WTC11 (cell line): ENCODE measurements at regions not wholly inside any gene's neighbourhood (a gene's known extent, or its start where the extent isn't known, plus 50 kb on each side); places are given as distances from the start of the nearest gene placed in this dataset.
"Not testable (repeated sequence)": the region's sequence is repeated elsewhere in the genome, so short reads cannot be mapped to it uniquely, and the experiment has no call there.

Experiments
- ATAC-seq: fragments of 200-7000 bp; cut with Tn5 transposase; 2 replicates; pipeline ENCODE4 v1.10.0; 2021; ENCODE audit warnings: mild to moderate bottlenecking, moderate library complexity
- CTCF ChIA-PET: fragments of 300-600 bp; sonication (Branson Sonifier 250); formaldehyde crosslinking; loops from one replicate; lab custom pipeline; 2021; ENCODE audit warnings: antibody characterized with exemption; lab: Charles Lee
- POLR2A ChIA-PET: fragments of 350-600 bp; sonication (Branson Sonifier 250); formaldehyde crosslinking; loops from one replicate; lab custom pipeline; 2021; ENCODE audit warnings: antibody characterized with exemption; lab: Charles Lee
- DNase-seq: peaks from one replicate; pipeline ENCODE4 v3.0.0; 2021; ENCODE audit warnings: low spot score
- H3K27ac Mint-ChIP-seq: 2 replicates; pipeline ENCODE4 v1.8.0; 2021; ENCODE audit warnings: mixed read lengths
- H3K27me3 Mint-ChIP-seq: 2 replicates; pipeline ENCODE4 v1.8.0; 2021; ENCODE audit warnings: low read depth, mild to moderate bottlenecking, moderate library complexity, mixed read lengths
- H3K36me3 Mint-ChIP-seq: 2 replicates; pipeline ENCODE4 v1.8.0; 2021; ENCODE audit warnings: mixed read lengths
- H3K4me1 Mint-ChIP-seq: 2 replicates; pipeline ENCODE4 v1.8.0; 2022; ENCODE audit warnings: mixed read lengths
- H3K4me3 Mint-ChIP-seq: 2 replicates; pipeline ENCODE4 v1.8.0; 2021; ENCODE audit warnings: mild to moderate bottlenecking, moderate library complexity, mixed read lengths
- H3K9me3 Mint-ChIP-seq: 2 replicates; pipeline ENCODE4 v1.8.0; 2021; ENCODE audit warnings: mixed read lengths
- AR ChIP-seq: fragments of 250-450 bp; sonication (Bioruptor Pico); IDR thresholded peaks from 2 replicates; pipeline ENCODE4 v1.9.0; 2021; ENCODE audit warnings: mild to moderate bottlenecking
- ATF3 ChIP-seq: sonication (generic); formaldehyde crosslinking; conservative IDR thresholded peaks from 2 replicates; pipeline ENCODE4 v1.8.1; 2022; ENCODE audit warnings: mild to moderate bottlenecking, missing genetic modification reagents
- E2F1 ChIP-seq: sonication (generic); formaldehyde crosslinking; IDR thresholded peaks from 2 replicates; pipeline ENCODE4 v1.8.0; 2022; ENCODE audit warnings: mild to moderate bottlenecking, missing genetic modification reagents
- E2F4 ChIP-seq: sonication (generic); formaldehyde crosslinking; IDR thresholded peaks from 2 replicates; pipeline ENCODE4 v1.8.1; 2022; ENCODE audit warnings: low read depth, mild to moderate bottlenecking, moderate library complexity, missing genetic modification reagents, borderline replicate concordance
- FOXP1 ChIP-seq: sonication (generic); formaldehyde crosslinking; IDR thresholded peaks from 2 replicates; pipeline ENCODE4 v1.8.0; 2022; ENCODE audit warnings: missing genetic modification reagents, mild to moderate bottlenecking, moderate library complexity, borderline replicate concordance
- GABPB1 ChIP-seq: sonication (generic); formaldehyde crosslinking; IDR thresholded peaks from 2 replicates; pipeline ENCODE4 v1.8.1; 2023; ENCODE audit warnings: mild to moderate bottlenecking, missing genetic modification reagents
- GRHL2 ChIP-seq: fragments of 250-450 bp; sonication (Bioruptor Pico); IDR thresholded peaks from 2 replicates; pipeline ENCODE4 v1.8.0; 2022; ENCODE audit warnings: mild to moderate bottlenecking, moderate library complexity; ENCODE audit not compliant: insufficient replicate concordance, severe bottlenecking
- NR3C1 ChIP-seq: sonication (generic); formaldehyde crosslinking; conservative IDR thresholded peaks from 2 replicates; pipeline ENCODE4 v1.8.1; 2023; ENCODE audit warnings: low read depth, mild to moderate bottlenecking, missing genetic modification reagents
- OVOL2 ChIP-seq: fragments of 250-450 bp; sonication (Bioruptor Pico); IDR thresholded peaks from 2 replicates; pipeline ENCODE4 v1.9.0; 2021; ENCODE audit warnings: mild to moderate bottlenecking, borderline replicate concordance
- RELA ChIP-seq: sonication (generic); formaldehyde crosslinking; IDR thresholded peaks from 2 replicates; pipeline ENCODE4 v1.8.1; 2022; ENCODE audit warnings: missing genetic modification reagents, mild to moderate bottlenecking, borderline replicate concordance
- SMAD4 ChIP-seq: sonication (generic); formaldehyde crosslinking; IDR thresholded peaks from 2 replicates; pipeline ENCODE4 v1.8.0; 2022; ENCODE audit warnings: mild to moderate bottlenecking, missing genetic modification reagents
- ZNF121 ChIP-seq: sonication (generic); formaldehyde crosslinking; IDR thresholded peaks from 2 replicates; pipeline ENCODE4 v1.8.0; 2023; ENCODE audit warnings: missing genetic modification reagents
- ZNF396 ChIP-seq: fragments of 250-450 bp; sonication (Bioruptor Pico); IDR thresholded peaks from 2 replicates; pipeline ENCODE4 v1.8.0; 2021; ENCODE audit warnings: mild to moderate bottlenecking, moderate library complexity, borderline replicate concordance

GRCh38 chr9:27683181-27683580, 109.9 kb upstream of the C9orf72 start (continued):
- no peak for TF ChIP-seq GABPB1 (CRISPR knock-in tag)
- TF ChIP-seq E2F1 (CRISPR knock-in tag), result no peak
- no peak for TF ChIP-seq ZNF396 (CRISPR knock-in tag)
- no peak for TF ChIP-seq SMAD4
- TF ChIP-seq RELA (CRISPR knock-in tag), result no peak
- TF ChIP-seq, all 79 proteins: peak for 0

- ChIA-PET CTCF (no interaction called here), POLR2A (no interaction called here)
- H3K27ac Mint-ChIP-seq, result no peak overlapping the region
Measured at GRCh38 chr9:27688954-27689353, 115.7 kb upstream of the C9orf72 start.

GRCh38 chr9:27690816-27691215, 117.5 kb upstream of the C9orf72 start:
- H3K9me3 Mint-ChIP-seq, H3K36me3 Mint-ChIP-seq, POLR2A ChIA-PET, H3K27me3 Mint-ChIP-seq, ATAC-seq, CTCF ChIA-PET: not testable (repeated sequence)
- H3K4me3 Mint-ChIP-seq, result peak overlapping the region; percentile 80
- DNase-seq, result peak; percentile 77
- H3K27ac Mint-ChIP-seq, result peak overlapping the region; percentile 88
- peaks cover 17% of the 10 kb centered on the region for H3K4me1 Mint-ChIP-seq

More at GRCh38 chr9:27688954-27689353, 115.7 kb upstream of the C9orf72 start:
- Mint-ChIP-seq H3K4me3 (no peak overlapping the region), H3K4me1 (peaks cover 17% of the 10 kb centered on the region), H3K36me3 (peaks cover 4% of the 10 kb centered on the region; the same call in 1 of the 2 replicates), H3K9me3 (peaks cover 4% of the 10 kb centered on the region; the same call in 1 of the 2 replicates), H3K27me3 (no peaks in the 10 kb centered on the region; the same call in 1 of the 2 replicates)
- no peak for TF ChIP-seq ZNF121 (CRISPR knock-in tag)
- no peak for TF ChIP-seq OVOL2 (CRISPR knock-in tag)
- no peak for TF ChIP-seq ATF3
- no peak for TF ChIP-seq E2F1 (CRISPR knock-in tag)
- TF ChIP-seq GRHL2 (CRISPR knock-in tag), result no peak
- DNase-seq (no peak), ATAC-seq (no peak)

GRCh38 chr9:27699621-27700020, 126.3 kb upstream of the C9orf72 start:
- no peak for ATAC-seq
- ChIA-PET POLR2A (no interaction called here), CTCF (no interaction called here)
- no peaks in the 10 kb centered on the region for H3K36me3 Mint-ChIP-seq
- DNase-seq, result no peak
- no peaks in the 10 kb centered on the region for H3K27me3 Mint-ChIP-seq
- TF ChIP-seq E2F4 (CRISPR knock-in tag) (no peak), FOXP1 (no peak), GRHL2 (CRISPR knock-in tag) (no peak), AR (no peak), NR3C1 (CRISPR knock-in tag) (no peak)
- H3K9me3 Mint-ChIP-seq, result no peaks in the 10 kb centered on the region
- H3K27ac Mint-ChIP-seq, result no peak overlapping the region
- H3K4me3 Mint-ChIP-seq, result no peak overlapping the region
- H3K4me1 Mint-ChIP-seq, result peaks cover 16% of the 10 kb centered on the region
